ENCODE measurements at regions not wholly inside any gene's neighbourhood (a gene's known extent, or its start where the extent isn't known, plus 50 kb on each side); places are given as distances from the start of the nearest gene placed in this dataset.

GRCh38 chr9:88280816-88281382 lies 107.3 kb upstream of the SPIN1 start:
- ATAC-seq (ENCODE audit: low FRiP score), result no peak
- TF ChIP-seq, protein P1, sequence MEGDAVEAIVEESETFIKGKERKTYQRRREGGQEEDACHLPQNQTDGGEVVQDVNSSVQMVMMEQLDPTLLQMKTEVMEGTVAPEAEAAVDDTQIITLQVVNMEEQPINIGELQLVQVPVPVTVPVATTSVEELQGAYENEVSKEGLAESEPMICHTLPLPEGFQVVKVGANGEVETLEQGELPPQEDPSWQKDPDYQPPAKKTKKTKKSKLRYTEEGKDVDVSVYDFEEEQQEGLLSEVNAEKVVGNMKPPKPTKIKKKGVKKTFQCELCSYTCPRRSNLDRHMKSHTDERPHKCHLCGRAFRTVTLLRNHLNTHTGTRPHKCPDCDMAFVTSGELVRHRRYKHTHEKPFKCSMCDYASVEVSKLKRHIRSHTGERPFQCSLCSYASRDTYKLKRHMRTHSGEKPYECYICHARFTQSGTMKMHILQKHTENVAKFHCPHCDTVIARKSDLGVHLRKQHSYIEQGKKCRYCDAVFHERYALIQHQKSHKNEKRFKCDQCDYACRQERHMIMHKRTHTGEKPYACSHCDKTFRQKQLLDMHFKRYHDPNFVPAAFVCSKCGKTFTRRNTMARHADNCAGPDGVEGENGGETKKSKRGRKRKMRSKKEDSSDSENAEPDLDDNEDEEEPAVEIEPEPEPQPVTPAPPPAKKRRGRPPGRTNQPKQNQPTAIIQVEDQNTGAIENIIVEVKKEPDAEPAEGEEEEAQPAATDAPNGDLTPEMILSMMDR (IDR thresholded peaks at IDR 0.05), result no peak
- no peak for DNase-seq (ENCODE audit: low spot score)

DNA sequence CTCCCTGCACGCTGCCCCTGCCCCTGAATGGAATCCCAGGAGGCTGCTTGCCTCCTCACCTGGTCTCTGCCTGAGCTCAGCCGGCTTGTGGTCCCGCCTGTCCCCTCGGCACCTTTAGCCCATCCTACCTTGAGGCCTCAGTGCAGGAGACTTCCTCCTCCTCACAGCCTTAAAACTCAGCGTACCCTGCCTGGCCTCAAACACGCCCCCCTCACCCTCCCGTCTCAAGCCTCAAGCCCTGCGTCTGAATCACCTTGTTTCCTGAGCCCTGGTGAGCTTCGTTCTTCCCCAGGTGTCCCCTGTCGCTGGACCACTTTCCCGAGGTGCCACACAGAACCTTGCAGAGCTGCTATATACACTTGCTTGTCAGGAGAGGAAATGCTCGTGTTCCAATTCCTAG lies 110.2 kb upstream of the SPIN1 start:
- DNase-seq (ENCODE audit: low spot score) (no peak), ATAC-seq (ENCODE audit: low FRiP score) (no peak)
- TF ChIP-seq, protein P1 (IDR thresholded peaks at IDR 0.05), result no peak

DNA sequence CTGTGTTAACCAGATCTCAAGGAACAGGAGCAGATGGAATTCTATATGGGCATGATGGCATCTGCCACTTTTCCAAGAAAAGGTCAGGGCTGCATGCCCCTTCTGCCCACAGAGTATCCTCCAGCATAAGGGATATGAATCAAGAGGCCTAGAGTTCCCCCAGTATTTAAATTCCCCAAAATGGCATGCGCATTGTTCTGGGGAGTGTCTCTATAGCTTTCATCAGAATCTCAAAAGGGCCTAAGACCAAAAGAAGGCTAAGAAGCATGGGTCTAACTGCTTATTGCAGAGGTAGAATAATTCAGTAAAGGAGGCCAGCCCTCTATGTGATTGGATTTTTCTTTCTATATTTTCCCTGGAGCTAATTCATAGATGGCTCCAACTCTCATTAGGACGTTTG lies 114.2 kb upstream of the SPIN1 start:
- ATAC-seq (ENCODE audit: low FRiP score) (no peak), DNase-seq (ENCODE audit: low spot score) (no peak)
- TF ChIP-seq, protein P1 (IDR thresholded peaks at IDR 0.05), result no peak

DNA sequence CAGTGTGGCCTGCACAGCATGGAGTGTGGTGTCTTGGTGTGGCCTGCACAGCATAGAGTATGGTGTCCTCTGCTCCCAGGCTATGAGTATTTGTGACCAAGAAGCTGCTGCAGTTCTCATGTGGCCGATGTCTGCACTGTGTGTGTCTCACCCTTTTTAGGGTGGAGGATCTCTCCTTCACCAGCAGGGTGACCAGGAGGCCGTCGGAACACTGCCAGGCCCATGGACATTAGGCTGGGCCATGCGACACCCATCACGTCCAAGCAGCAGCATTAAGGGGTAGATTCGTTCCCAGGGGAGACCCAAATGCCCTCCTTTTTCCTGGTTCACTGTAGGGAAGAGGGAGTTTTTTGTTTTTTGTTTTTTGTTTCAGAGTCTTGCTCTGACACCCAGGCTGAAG lies 115.3 kb upstream of the SPIN1 start:
- TF ChIP-seq, protein P1 (IDR thresholded peaks at IDR 0.05), result no peak
- no peak for DNase-seq (ENCODE audit: low spot score)
- no peak for ATAC-seq (ENCODE audit: low FRiP score)

DNA sequence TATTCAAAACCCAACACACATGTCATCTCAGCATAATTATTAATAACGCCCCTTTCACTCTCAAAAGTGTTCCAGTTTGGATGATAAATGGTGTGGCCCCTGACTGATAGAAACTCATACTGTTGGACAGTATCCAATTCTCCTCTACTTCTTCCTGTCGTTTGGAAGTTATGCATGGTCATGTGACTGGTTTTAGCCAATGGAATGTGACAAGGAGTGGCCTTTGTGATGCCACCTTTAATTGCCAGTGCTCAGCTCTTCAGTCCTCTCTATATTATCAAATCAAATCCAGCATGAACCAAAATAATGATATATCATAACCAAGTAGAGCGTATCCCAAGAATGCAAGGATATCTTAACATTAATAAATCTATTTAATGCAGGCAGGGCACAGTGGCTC lies 117.8 kb upstream of the SPIN1 start:
- TF ChIP-seq, protein P1 (IDR thresholded peaks at IDR 0.05), result no peak
- no peak for DNase-seq (ENCODE audit: low spot score)
- no peak for ATAC-seq (ENCODE audit: low FRiP score)

GRCh38 chr9:88268886-88269285 lies 119.4 kb upstream of the SPIN1 start:
- no peak for DNase-seq (ENCODE audit: low spot score)
- TF ChIP-seq, protein P1 (IDR thresholded peaks at IDR 0.05), result no peak
- ATAC-seq (ENCODE audit: low FRiP score), result no peak

GRCh38 chr9:88267283-88267682 lies 121.0 kb upstream of the SPIN1 start:
- ATAC-seq (ENCODE audit: low FRiP score) (no peak), DNase-seq (ENCODE audit: low spot score) (no peak)
- TF ChIP-seq, protein P1 (IDR thresholded peaks at IDR 0.05), result no peak
